Lung (tissue), 11 donors: ENCODE measurements at regions not wholly inside any gene's neighbourhood (a gene's known extent, or its start where the extent isn't known, plus 50 kb on each side); places are given as distances from the start of the nearest gene placed in this dataset.

Experiments used
- ATAC-seq: fragments of 200-7000 bp; cut with Tn5 transposase; one replicate; pipeline ENCODE4 v1.9.1; 2020; ENCODE audit warnings: moderate number of reproducible peaks; ENCODE audit not compliant: insufficient read depth, low FRiP score
- DNase-seq, 3 donors: peaks; one replicate each; pipeline ENCODE4 v3.0.0-alpha.2; 2013 to 2017
- H3K27ac ChIP-seq, 2 donors: one replicate each; pipeline ENCODE4 v1.5.1; 2013; ENCODE audit warnings: mild to moderate bottlenecking in 2 of 2, moderate library complexity in 2 of 2, control low read depth in 1 of 2, inconsistent platforms in 1 of 2, low read depth in 1 of 2, low read length in 1 of 2
- H3K27me3 ChIP-seq, 3 donors: one replicate each; pipeline ENCODE4 v1.5.1; 2013; ENCODE audit warnings: low read length in 2 of 3; ENCODE audit not compliant: control insufficient read depth in 3 of 3, insufficient read depth in 3 of 3
- H3K36me3 ChIP-seq, 4 donors: one replicate each; pipeline ENCODE4 v1.5.1; 2013; ENCODE audit warnings: low read length in 4 of 4, mild to moderate bottlenecking in 1 of 4, moderate library complexity in 1 of 4; ENCODE audit not compliant: control insufficient read depth in 4 of 4, insufficient read depth in 4 of 4
- H3K4me1 ChIP-seq, 5 donors: one replicate each; pipeline ENCODE4 v1.5.1; 2013; ENCODE audit warnings: low read length in 5 of 5, mild to moderate bottlenecking in 2 of 5, moderate library complexity in 1 of 5; ENCODE audit not compliant: control insufficient read depth in 5 of 5, insufficient read depth in 5 of 5
- H3K4me3 ChIP-seq: one replicate; pipeline ENCODE4 v1.5.1; 2013; ENCODE audit warnings: mild to moderate bottlenecking, control low read depth, moderate library complexity
- H3K9ac ChIP-seq, 2 donors: one replicate each; pipeline ENCODE4 v1.5.1; 2013; ENCODE audit warnings: low read length in 2 of 2, control low read depth in 1 of 2; ENCODE audit not compliant: insufficient read depth in 1 of 2
- H3K9me3 ChIP-seq, 4 donors: one replicate each; pipeline ENCODE4 v1.5.1; 2013; ENCODE audit warnings: low read length in 3 of 4, mild to moderate bottlenecking in 1 of 4, moderate library complexity in 1 of 4; ENCODE audit not compliant: control insufficient read depth in 4 of 4, insufficient read depth in 3 of 4
- WGBS, 2 donors: extraction: QIAGEN DNeasy Blood & Tissue Kit; methylation state at CpG; one replicate each; pipeline ENCODE4 v1.1.7; 2013; 5-methylcytosine and 5-hydroxymethylcytosine counted together
- TF ChIP-seq, protein P1 (sequence below): IDR thresholded peaks from 2 replicates; pipeline ENCODE4 v1.5.1; 2012; ENCODE audit warnings: mild to moderate bottlenecking; ENCODE audit errors: control extremely low read depth, extremely low read depth
- donor health status: control.
- donor health status: control.
- donor health status: Bipolar disorder and iron deficiency.
- donor health status: healthy.
- donor health status: DM: yes; HTN: yes; CAD: no.

GRCh38 chr22:48630848-48631247 is 1196.8 kb downstream of the BRD1 start:
- H3K9ac ChIP-seq, result no peak overlapping the region
- no peaks in the 10 kb centered on the region for H3K36me3 ChIP-seq
- 87 to 90% methylated on average over 17 of the region's 17 CpGs for WGBS, 2 donors
- no peak overlapping the region for H3K27ac ChIP-seq
- H3K4me1 ChIP-seq, result peaks cover 0 to 12% (median 0%) of the 10 kb centered on the region in 5 donors
- H3K4me3 ChIP-seq, result no peak overlapping the region
- no peak for DNase-seq
- ATAC-seq, result no peak
- TF ChIP-seq, protein P1, sequence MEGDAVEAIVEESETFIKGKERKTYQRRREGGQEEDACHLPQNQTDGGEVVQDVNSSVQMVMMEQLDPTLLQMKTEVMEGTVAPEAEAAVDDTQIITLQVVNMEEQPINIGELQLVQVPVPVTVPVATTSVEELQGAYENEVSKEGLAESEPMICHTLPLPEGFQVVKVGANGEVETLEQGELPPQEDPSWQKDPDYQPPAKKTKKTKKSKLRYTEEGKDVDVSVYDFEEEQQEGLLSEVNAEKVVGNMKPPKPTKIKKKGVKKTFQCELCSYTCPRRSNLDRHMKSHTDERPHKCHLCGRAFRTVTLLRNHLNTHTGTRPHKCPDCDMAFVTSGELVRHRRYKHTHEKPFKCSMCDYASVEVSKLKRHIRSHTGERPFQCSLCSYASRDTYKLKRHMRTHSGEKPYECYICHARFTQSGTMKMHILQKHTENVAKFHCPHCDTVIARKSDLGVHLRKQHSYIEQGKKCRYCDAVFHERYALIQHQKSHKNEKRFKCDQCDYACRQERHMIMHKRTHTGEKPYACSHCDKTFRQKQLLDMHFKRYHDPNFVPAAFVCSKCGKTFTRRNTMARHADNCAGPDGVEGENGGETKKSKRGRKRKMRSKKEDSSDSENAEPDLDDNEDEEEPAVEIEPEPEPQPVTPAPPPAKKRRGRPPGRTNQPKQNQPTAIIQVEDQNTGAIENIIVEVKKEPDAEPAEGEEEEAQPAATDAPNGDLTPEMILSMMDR, result no peak
- no peaks in the 10 kb centered on the region for H3K27me3 ChIP-seq
- H3K9me3 ChIP-seq, result no peaks in the 10 kb centered on the region

DNA sequence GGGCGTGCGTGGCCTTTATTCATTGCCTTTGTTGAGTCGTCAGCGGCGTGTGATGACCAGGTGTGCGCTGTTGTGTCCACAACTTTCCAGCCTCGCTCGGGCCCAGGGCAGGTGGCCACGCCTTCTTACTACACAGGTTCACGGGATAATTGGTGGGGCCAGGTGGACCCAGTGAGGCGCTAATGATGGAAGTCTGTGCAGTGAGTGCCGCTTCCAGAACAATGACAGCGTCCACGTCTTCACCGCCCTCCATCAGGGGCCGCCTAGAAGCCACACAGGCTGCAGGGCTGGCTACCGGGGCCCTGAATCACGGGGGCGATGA is 1197.3 kb downstream of the BRD1 start:
- H3K27me3 ChIP-seq, result no peaks in the 10 kb centered on the region
- H3K4me3 ChIP-seq, result no peak overlapping the region
- H3K27ac ChIP-seq, result no peak overlapping the region
- no peaks in the 10 kb centered on the region for H3K9me3 ChIP-seq
- TF ChIP-seq, protein P1, result no peak
- H3K36me3 ChIP-seq, result no peaks in the 10 kb centered on the region
- ATAC-seq, result no peak
- H3K4me1 ChIP-seq, result peaks cover 0 to 12% (median 0%) of the 10 kb centered on the region in 5 donors
- H3K9ac ChIP-seq, result no peak overlapping the region
- WGBS, 2 donors, result 90 to 91% methylated on average over 19 of the region's 19 CpGs
- DNase-seq, result no peak

- ATAC-seq (no peak), DNase-seq (no peak)
- H3K36me3 ChIP-seq, result no peaks in the 10 kb centered on the region
- no peaks in the 10 kb centered on the region for H3K27me3 ChIP-seq
- 87% methylated on average over 21 of the region's 21 CpGs for WGBS, 2 donors
- TF ChIP-seq, protein P1, result no peak
- no peaks in the 10 kb centered on the region for H3K9me3 ChIP-seq
- no peak overlapping the region for H3K27ac ChIP-seq
- peaks cover 0 to 12% (median 0%) of the 10 kb centered on the region in 5 donors for H3K4me1 ChIP-seq
- no peak overlapping the region for H3K9ac ChIP-seq
- no peak overlapping the region for H3K4me3 ChIP-seq
Measured at GRCh38 chr22:48629631-48630432, 1197.8 kb downstream of the BRD1 start.
